Hepatocyte (in vitro differentiated cells): ENCODE measurements at regions not wholly inside any gene's neighbourhood (a gene's known extent, or its start where the extent isn't known, plus 50 kb on each side); places are given as distances from the start of the nearest gene placed in this dataset.

ENCODE experiments used
- DNase-seq: peaks from one replicate; pipeline ENCODE4 v3.0.0-alpha.2; 2016; ENCODE audit warnings: low spot score
- H2AFZ ChIP-seq: fragments of 200-600 bp; sonication (generic); 2 replicates; pipeline ENCODE4 v1.6.0; 2016; ENCODE audit warnings: antibody characterized with exemption, mild to moderate bottlenecking
- H3K27ac ChIP-seq: fragments of 200-600 bp; sonication (generic); 2 replicates; pipeline ENCODE4 v1.5.1; 2016; ENCODE audit warnings: mild to moderate bottlenecking
- H3K27me3 ChIP-seq: fragments of 200-600 bp; sonication (generic); 2 replicates; pipeline ENCODE4 v1.6.1; 2016
- H3K36me3 ChIP-seq: fragments of 200-600 bp; sonication (generic); replicated peaks from 2 replicates; pipeline ENCODE4 v1.5.1; 2016; ENCODE audit warnings: low read depth; ENCODE audit not compliant: insufficient read depth
- H3K4me1 ChIP-seq: fragments of 200-600 bp; sonication (generic); 2 replicates; pipeline ENCODE4 v1.5.1; 2016; ENCODE audit warnings: mild to moderate bottlenecking, moderate library complexity; ENCODE audit not compliant: insufficient read depth
- H3K4me2 ChIP-seq: fragments of 200-600 bp; sonication (generic); 2 replicates; pipeline ENCODE4 v1.6.0; 2016
- H3K4me3 ChIP-seq: fragments of 200-600 bp; sonication (generic); 2 replicates; pipeline ENCODE4 v1.5.1; 2016; ENCODE audit warnings: mild to moderate bottlenecking
- H3K79me2 ChIP-seq: fragments of 200-600 bp; sonication (generic); 2 replicates; pipeline ENCODE4 v1.6.0; 2017; ENCODE audit warnings: mild to moderate bottlenecking
- H3K9me2 ChIP-seq: fragments of 200-600 bp; sonication (generic); replicated peaks from 2 replicates; pipeline ENCODE4 v1.6.0; 2017; ENCODE audit warnings: mild to moderate bottlenecking; ENCODE audit not compliant: insufficient read depth
- H3K9me3 ChIP-seq: fragments of 200-600 bp; sonication (generic); 2 replicates; pipeline ENCODE4 v1.5.1; 2016; ENCODE audit warnings: low read depth, mild to moderate bottlenecking
- H4K20me1 ChIP-seq: fragments of 200-600 bp; sonication (generic); 2 replicates; pipeline ENCODE4 v1.6.0; 2016; ENCODE audit warnings: mild to moderate bottlenecking; ENCODE audit not compliant: insufficient read depth, poor library complexity, severe bottlenecking
- CTCF ChIP-seq: fragments of 200-600 bp; sonication (generic); IDR thresholded peaks from 2 replicates; pipeline ENCODE4 v1.5.1; 2016; ENCODE audit warnings: antibody characterized with exemption, mild to moderate bottlenecking; ENCODE audit not compliant: poor library complexity
- EZH2 ChIP-seq: fragments of 200-600 bp; sonication (generic); IDR thresholded peaks from 2 replicates; pipeline ENCODE4 v1.6.1; 2016; ENCODE audit warnings: antibody characterized with exemption, mild to moderate bottlenecking, borderline replicate concordance
- EZH2phosphoT487 ChIP-seq: fragments of 200-600 bp; sonication (generic); IDR thresholded peaks from one replicate; pipeline ENCODE4 v1.6.1; 2018; ENCODE audit warnings: antibody characterized with exemption, mild to moderate bottlenecking, low read depth, moderate library complexity; ENCODE audit not compliant: unreplicated experiment, severe bottlenecking
- WGBS: methylation state at CpG from one replicate; pipeline ENCODE4 v1.1.6; 2016; ENCODE audit warnings: low lambda C conversion rate; ENCODE audit errors: missing lambda C conversion rate; 5-methylcytosine and 5-hydroxymethylcytosine counted together

DNA sequence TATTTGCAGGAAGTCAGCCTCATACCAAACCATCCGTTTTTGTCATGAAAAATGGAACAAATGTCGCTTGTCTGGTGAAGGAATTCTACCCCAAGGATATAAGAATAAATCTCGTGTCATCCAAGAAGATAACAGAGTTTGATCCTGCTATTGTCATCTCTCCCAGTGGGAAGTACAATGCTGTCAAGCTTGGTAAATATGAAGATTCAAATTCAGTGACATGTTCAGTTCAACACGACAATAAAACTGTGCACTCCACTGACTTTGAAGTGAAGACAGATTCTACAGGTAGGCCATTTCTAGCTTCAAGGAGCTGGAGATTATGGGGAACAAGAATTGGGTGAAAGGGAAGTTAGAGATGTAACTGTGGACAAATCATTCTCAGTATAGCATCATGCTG lies 126.1 kb downstream of the DAD1 start:
- TF ChIP-seq EZH2 (no peak), CTCF (no peak), EZH2phosphoT487 (no peak)
- Histone ChIP-seq H3K36me3 (no peaks in the 10 kb centered on the region), H3K79me2 (no peaks in the 10 kb centered on the region), H3K27ac (no peak overlapping the region), H3K4me3 (no peak overlapping the region), H3K4me2 (no peak overlapping the region), H3K27me3 (peaks cover 9% of the 10 kb centered on the region), H4K20me1 (no peaks in the 10 kb centered on the region), H3K9me2 (no peaks in the 10 kb centered on the region), H3K4me1 (no peaks in the 10 kb centered on the region), H2AFZ (no peak overlapping the region), H3K9me3 (no peaks in the 10 kb centered on the region)
- WGBS, result 75% methylated on average over 4 of the region's 4 CpGs
- DNase-seq, result no peak

- TF ChIP-seq CTCF (no peak), EZH2 (no peak), EZH2phosphoT487 (no peak)
- Histone ChIP-seq H4K20me1 (no peaks in the 10 kb centered on the region), H3K36me3 (no peaks in the 10 kb centered on the region), H3K79me2 (no peaks in the 10 kb centered on the region), H3K27me3 (peaks cover 20% of the 10 kb centered on the region), H2AFZ (no peak overlapping the region), H3K4me1 (no peaks in the 10 kb centered on the region), H3K27ac (no peak overlapping the region), H3K4me3 (no peak overlapping the region), H3K9me3 (no peaks in the 10 kb centered on the region), H3K4me2 (no peak overlapping the region), H3K9me2 (no peaks in the 10 kb centered on the region)
- 73% methylated on average over 4 of the region's 4 CpGs for WGBS
- no peak for DNase-seq
These were observed 128.4 kb downstream of the DAD1 start for GRCh38 chr14:22460461-22461195.

DNA sequence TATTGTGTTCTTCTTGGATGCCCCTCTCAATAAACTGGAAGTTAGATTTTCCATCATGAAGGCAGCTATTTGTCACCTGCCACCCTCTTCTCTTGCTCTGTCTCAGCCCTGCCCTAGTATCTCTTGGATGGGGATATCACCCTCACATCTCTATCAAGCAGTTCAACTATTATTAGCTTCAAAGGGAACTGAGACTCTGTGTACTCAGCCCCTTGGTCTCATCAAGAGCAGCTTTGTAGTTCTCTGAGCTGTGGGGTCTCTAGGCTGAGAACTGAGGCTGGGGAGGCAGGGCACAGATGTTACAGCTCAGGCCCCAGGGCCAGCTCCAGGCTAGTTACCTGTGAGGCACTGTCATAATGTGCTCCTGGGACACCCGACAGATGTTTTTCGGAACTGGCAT lies 130.3 kb downstream of the DAD1 start:
- Histone ChIP-seq H3K79me2 (no peaks in the 10 kb centered on the region), H3K9me3 (no peaks in the 10 kb centered on the region), H3K27me3 (peaks cover 30% of the 10 kb centered on the region), H4K20me1 (no peaks in the 10 kb centered on the region), H3K36me3 (no peaks in the 10 kb centered on the region), H3K4me1 (no peaks in the 10 kb centered on the region), H2AFZ (no peak overlapping the region), H3K4me2 (no peak overlapping the region), H3K4me3 (no peak overlapping the region), H3K9me2 (no peaks in the 10 kb centered on the region), H3K27ac (no peak overlapping the region)
- no peak for TF ChIP-seq EZH2phosphoT487
- no peak for DNase-seq
- 100% methylated on average over 2 of the region's 2 CpGs for WGBS

DNA sequence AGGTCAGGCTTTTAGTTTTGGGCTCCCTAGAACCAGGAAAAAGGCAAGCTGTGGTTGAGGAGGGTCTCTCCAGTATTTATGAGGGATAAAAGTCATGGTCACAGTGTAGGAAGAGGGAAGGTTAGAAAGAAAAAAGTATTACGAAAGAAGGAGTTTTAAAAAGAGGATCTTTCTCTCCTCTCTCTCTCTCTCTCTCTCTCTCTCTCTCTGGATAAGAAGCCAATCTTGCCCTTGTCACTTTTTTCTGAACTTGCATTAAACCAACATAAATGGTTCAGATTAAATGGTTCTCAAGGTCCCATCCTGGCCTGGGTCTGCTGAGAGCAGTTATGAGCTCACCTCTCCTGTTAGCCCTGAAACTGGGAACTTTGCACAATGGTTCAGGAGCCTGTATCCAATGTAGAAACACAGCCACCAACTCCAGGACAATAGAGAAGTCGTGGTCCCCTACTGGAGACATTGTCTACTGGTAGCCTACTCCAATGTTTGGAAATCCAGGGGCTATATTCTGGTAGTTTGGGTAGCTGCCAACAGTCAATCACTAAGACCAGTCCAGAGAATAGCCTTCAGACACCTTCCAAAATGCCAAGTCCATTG lies 131.9 kb downstream of the DAD1 start:
- H3K79me2 ChIP-seq, result no peaks in the 10 kb centered on the region
- DNase-seq, result no peak
- no peaks in the 10 kb centered on the region for H3K4me1 ChIP-seq
- H3K9me3 ChIP-seq, result no peaks in the 10 kb centered on the region
- no peak overlapping the region for H2AFZ ChIP-seq
- H3K4me2 ChIP-seq, result no peak overlapping the region
- no peaks in the 10 kb centered on the region for H4K20me1 ChIP-seq
- no peak overlapping the region for H3K27ac ChIP-seq
- H3K4me3 ChIP-seq, result no peak overlapping the region
- H3K36me3 ChIP-seq, result no peaks in the 10 kb centered on the region
- H3K27me3 ChIP-seq, result peaks cover 30% of the 10 kb centered on the region
- 67% methylated on average over 2 of the region's 2 CpGs for WGBS
- TF ChIP-seq CTCF, result no peak
- no peak for TF ChIP-seq EZH2
- no peak for TF ChIP-seq EZH2phosphoT487
- H3K9me2 ChIP-seq, result no peaks in the 10 kb centered on the region
